Thyroid gland (tissue), 4 donors: ENCODE measurements at regions not wholly inside any gene's neighbourhood (a gene's known extent, or its start where the extent isn't known, plus 50 kb on each side); places are given as distances from the start of the nearest gene placed in this dataset.

Experiments
- POLR2A ChIP-seq, 2 donors: fragments of 450-650 bp; IDR thresholded peaks; one replicate each; pipeline ENCODE4 v1.6.1; 2017; ENCODE audit warnings: antibody characterized with exemption in 2 of 2, mild to moderate bottlenecking in 2 of 2, moderate library complexity in 1 of 2
- TF ChIP-seq, protein P1 (sequence below), 6 experiments: fragments of 200-600 bp in 3 of 6; fragments of 450-650 bp in 3 of 6; sonication (generic) in 3 of 6; IDR thresholded peaks; one replicate each; pipeline ENCODE4 v1.5.1; 2016 to 2019; ENCODE audit warnings: antibody characterized with exemption in 6 of 6, mild to moderate bottlenecking in 2 of 6, inconsistent platforms in 1 of 6, moderate library complexity in 1 of 6

DNA sequence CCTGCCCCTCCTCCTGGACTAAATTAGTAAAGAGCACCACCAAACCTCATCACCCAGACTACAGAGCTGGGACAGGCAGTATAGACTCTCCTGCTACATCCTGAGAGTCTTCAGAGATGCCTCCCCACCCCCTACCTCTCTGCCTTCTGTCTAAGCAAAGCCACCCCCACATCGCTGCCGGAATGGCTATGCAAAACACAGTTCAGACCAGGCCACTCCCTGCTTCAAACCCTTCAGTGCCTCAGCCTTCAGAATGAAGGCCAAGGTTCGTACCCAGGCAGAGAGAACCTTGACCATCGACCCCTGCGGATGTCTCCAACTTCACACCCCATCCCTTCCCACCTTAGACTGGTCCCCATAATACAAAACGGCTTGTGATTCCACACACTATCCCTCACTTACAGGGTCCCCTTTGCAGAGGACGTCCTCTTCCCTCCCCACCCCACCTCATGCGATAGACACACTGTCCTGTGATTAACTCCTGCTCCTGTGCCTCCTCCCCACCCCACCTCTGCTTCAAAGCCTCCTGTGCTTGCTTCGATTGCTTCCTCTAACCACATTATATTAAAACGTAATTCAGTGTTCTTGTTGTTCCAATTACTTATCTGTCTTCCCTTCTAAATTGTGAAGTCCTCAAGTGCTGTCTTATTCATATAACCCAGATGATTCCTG, 175.3 kb downstream of the UACA start:
- TF ChIP-seq, protein P1, sequence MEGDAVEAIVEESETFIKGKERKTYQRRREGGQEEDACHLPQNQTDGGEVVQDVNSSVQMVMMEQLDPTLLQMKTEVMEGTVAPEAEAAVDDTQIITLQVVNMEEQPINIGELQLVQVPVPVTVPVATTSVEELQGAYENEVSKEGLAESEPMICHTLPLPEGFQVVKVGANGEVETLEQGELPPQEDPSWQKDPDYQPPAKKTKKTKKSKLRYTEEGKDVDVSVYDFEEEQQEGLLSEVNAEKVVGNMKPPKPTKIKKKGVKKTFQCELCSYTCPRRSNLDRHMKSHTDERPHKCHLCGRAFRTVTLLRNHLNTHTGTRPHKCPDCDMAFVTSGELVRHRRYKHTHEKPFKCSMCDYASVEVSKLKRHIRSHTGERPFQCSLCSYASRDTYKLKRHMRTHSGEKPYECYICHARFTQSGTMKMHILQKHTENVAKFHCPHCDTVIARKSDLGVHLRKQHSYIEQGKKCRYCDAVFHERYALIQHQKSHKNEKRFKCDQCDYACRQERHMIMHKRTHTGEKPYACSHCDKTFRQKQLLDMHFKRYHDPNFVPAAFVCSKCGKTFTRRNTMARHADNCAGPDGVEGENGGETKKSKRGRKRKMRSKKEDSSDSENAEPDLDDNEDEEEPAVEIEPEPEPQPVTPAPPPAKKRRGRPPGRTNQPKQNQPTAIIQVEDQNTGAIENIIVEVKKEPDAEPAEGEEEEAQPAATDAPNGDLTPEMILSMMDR (IDR thresholded peaks at IDR 0.05) = no peak
- no peak for TF ChIP-seq POLR2A (IDR thresholded peaks at IDR 0.05)
